ENCODE measurements at regions not wholly inside any gene's neighbourhood (a gene's known extent, or its start where the extent isn't known, plus 50 kb on each side); places are given as distances from the start of the nearest gene placed in this dataset.

GRCh38 chr9:18404434-18405029 lies 69.4 kb upstream of the ADAMTSL1 start:
- no peak for DNase-seq

- no peak for DNase-seq
These were observed 68.7 kb upstream of the ADAMTSL1 start for GRCh38 chr9:18405240-18405639.

- no peak for DNase-seq
These were observed 63.0 kb upstream of the ADAMTSL1 start for GRCh38 chr9:18410983-18411382.

- no peak for DNase-seq
These were observed 52.6 kb upstream of the ADAMTSL1 start for GRCh38 chr9:18421391-18421790.

- DNase-seq: no peak
These were observed 51.5 kb upstream of the ADAMTSL1 start for GRCh38 chr9:18422296-18423036.

GRCh38 chr9:18423791-18424531 lies 50.0 kb upstream of the ADAMTSL1 start:
- no peak for DNase-seq

Measured in activated T-cell treated with anti-CD3 and anti-CD28 coated beads, Interleukin-2, amount 50 U/mL, for 1 hour (primary cell).